ENCODE measurements at regions not wholly inside any gene's neighbourhood (a gene's known extent, or its start where the extent isn't known, plus 50 kb on each side); places are given as distances from the start of the nearest gene placed in this dataset.
A peak's percentile ranks its signal among the peaks of the same experiment; 100 is the strongest.

DNA sequence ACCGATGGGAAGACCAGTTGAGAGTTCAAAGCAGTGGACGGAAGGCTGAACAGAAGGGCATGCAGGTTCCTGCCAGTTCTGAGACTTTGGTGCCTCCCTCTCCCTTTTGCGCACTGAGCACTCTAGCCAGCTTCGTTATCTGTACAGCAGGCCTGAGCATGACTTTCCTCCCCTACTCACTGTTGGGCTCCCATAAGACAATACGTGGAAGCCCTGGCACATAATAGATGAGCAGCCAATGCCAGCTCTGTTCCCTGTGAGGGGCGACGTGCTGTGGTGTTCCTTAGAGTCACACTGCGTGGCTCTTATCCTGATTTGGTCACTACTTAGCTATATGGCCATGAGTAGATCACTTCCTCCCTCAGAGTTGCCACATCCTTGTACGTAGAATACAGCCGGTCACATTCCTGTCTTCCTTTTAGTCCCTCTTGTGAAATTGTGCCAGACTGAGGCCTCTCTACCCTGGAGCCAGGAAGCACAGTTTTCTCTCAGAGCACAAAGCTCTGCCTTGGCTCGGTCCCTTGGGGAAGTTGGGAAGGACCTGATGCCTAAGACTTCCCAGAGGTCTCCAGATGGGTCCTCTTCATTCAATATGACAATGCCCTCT, 160.4 kb upstream of the MAMLD1 start:
- H3K9me3 Mint-ChIP-seq, result no peaks in the 10 kb centered on the region
- POLR2A ChIA-PET, result no interaction called here

GRCh38 chrX:150203248-150203645, 159.9 kb upstream of the MAMLD1 start:
- Histone ChIP-seq H3K27ac (ENCODE audit: low read depth, low read length) (no peak overlapping the region), H3K4me1 (ENCODE audit: control insufficient read depth in 2 of 2, insufficient read depth in 2 of 2, low read length in 2 of 2) (no peaks in the 10 kb centered on the region), H3K27me3 (ENCODE audit: control insufficient read depth in 2 of 2, insufficient read depth in 2 of 2, low read length in 2 of 2) (no peaks in the 10 kb centered on the region), H3K36me3 (ENCODE audit: control insufficient read depth in 2 of 3, insufficient read depth in 3 of 3, low read length in 3 of 3) (no peaks in the 10 kb centered on the region), H3K4me3 (ENCODE audit: low read length) (no peak overlapping the region), H3K9me3 (ENCODE audit: control insufficient read depth in 2 of 3, low read length in 3 of 3) (no peaks in the 10 kb centered on the region)
- Mint-ChIP-seq H3K27ac (no peak overlapping the region), H3K36me3 (no peaks in the 10 kb centered on the region), H3K9me3 (no peaks in the 10 kb centered on the region), H3K4me3 (no peak overlapping the region), H3K4me1 (peaks cover 0 to 4% (median 0%) of the 10 kb centered on the region in 7 donors), H3K27me3 (peaks cover 0 to 7% (median 0%) of the 10 kb centered on the region in 5 donors)
- ATAC-seq (no peak), DNase-seq (no peak)
- intact Hi-C loops (cut with micrococcal nuclease), result loop anchor here in 1 of 2 donors (10.0 kb wide), 1 partner anchor 282 kb away; no protein-coding TSS in a partner anchor
- POLR2A ChIA-PET, result no interaction called here
- CTCF ChIA-PET, result no interaction called here

More for the DNA sequence above, 160.4 kb upstream of the MAMLD1 start:
- Mint-ChIP-seq H3K27me3 (peaks cover 0 to 7% (median 0%) of the 10 kb centered on the region in 5 donors), H3K27ac (no peak overlapping the region), H3K4me1 (peaks cover 0 to 4% (median 0%) of the 10 kb centered on the region in 7 donors), H3K36me3 (no peaks in the 10 kb centered on the region), H3K4me3 (no peak overlapping the region)
- Histone ChIP-seq H3K36me3 (ENCODE audit: control insufficient read depth in 2 of 3, insufficient read depth in 3 of 3, low read length in 3 of 3) (no peaks in the 10 kb centered on the region), H3K27me3 (ENCODE audit: control insufficient read depth in 2 of 2, insufficient read depth in 2 of 2, low read length in 2 of 2) (no peaks in the 10 kb centered on the region), H3K4me1 (ENCODE audit: control insufficient read depth in 2 of 2, insufficient read depth in 2 of 2, low read length in 2 of 2) (no peaks in the 10 kb centered on the region), H3K4me3 (ENCODE audit: low read length) (no peak overlapping the region), H3K9me3 (ENCODE audit: control insufficient read depth in 2 of 3, low read length in 3 of 3) (no peaks in the 10 kb centered on the region), H3K27ac (ENCODE audit: low read depth, low read length) (no peak overlapping the region)
- ATAC-seq, result peak; percentile 64
- CTCF ChIA-PET, result no interaction called here
- no peak for DNase-seq
- intact Hi-C loops (cut with micrococcal nuclease), result loop anchor here in 1 of 2 donors (10.0 kb wide), 1 partner anchor 282 kb away; no protein-coding TSS in a partner anchor

DNA sequence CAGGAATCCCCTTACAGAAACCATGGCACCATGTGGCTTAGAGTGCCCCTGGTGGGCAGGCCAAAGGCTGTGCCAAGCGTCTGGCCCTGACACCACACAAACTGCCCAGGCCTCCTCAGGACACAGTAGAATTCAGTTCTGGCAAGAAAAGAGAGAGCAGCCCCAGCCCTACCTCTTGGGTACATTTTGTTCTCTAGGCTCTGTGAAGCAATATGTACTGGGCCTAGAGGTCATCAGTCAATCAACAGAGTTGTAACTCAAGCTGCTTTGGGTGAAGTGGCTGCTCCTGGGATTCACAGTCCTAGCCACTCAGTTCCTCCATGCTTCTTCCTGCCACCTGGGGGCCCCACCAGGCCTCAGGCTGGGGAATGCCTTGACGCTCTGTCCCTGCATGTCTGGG, 158.1 kb upstream of the MAMLD1 start:
- no peak overlapping the region for H3K4me3 Mint-ChIP-seq
- CTCF ChIA-PET, result no interaction called here

DNA sequence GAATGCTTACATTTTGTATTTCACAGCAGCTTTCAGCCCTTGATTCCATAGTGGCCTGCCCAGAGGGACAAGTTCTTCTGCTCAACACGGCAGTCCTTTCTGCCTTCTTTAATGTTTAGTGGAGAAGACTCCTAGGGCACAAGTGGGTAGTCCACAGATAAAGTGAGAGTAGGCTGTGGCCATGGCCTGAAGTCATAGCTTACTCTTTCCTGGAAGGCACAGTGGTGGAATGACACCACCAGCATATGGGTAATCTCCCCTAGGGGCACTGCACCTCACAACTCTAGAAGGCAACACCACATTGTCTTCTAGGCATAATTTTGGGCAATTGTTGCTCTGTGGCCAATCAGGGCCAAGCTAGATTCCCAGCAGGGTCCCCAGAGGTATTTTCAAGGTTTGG, 155.4 kb upstream of the MAMLD1 start:
- CTCF ChIA-PET, result interaction anchor here (0.6 kb wide), 1 partner anchor 18 kb away, joined by 3 read pairs; no protein-coding TSS in a partner anchor
- Mint-ChIP-seq H3K27me3 (peaks cover 0 to 12% (median 5%) of the 10 kb centered on the region in 5 donors), H3K27ac (no peak overlapping the region), H3K36me3 (no peaks in the 10 kb centered on the region), H3K4me1 (no peaks in the 10 kb centered on the region), H3K4me3 (no peak overlapping the region), H3K9me3 (no peaks in the 10 kb centered on the region)
- Histone ChIP-seq H3K27ac (ENCODE audit: low read depth, low read length) (no peak overlapping the region), H3K4me3 (ENCODE audit: low read length) (no peak overlapping the region), H3K27me3 (ENCODE audit: control insufficient read depth in 2 of 2, insufficient read depth in 2 of 2, low read length in 2 of 2) (no peaks in the 10 kb centered on the region), H3K4me1 (ENCODE audit: control insufficient read depth in 2 of 2, insufficient read depth in 2 of 2, low read length in 2 of 2) (no peaks in the 10 kb centered on the region), H3K36me3 (ENCODE audit: control insufficient read depth in 2 of 3, insufficient read depth in 3 of 3, low read length in 3 of 3) (no peaks in the 10 kb centered on the region), H3K9me3 (ENCODE audit: control insufficient read depth in 2 of 3, low read length in 3 of 3) (no peaks in the 10 kb centered on the region)
- intact Hi-C loops (cut with micrococcal nuclease), result loop anchor here in 1 of 2 donors (10.0 kb wide), 1 partner anchor 277 kb away; no protein-coding TSS in a partner anchor
- POLR2A ChIA-PET, result no interaction called here
- no peak for DNase-seq
- ATAC-seq, result no peak

More for the DNA sequence above, 158.1 kb upstream of the MAMLD1 start:
- Histone ChIP-seq H3K4me1 (ENCODE audit: control insufficient read depth in 2 of 2, insufficient read depth in 2 of 2, low read length in 2 of 2) (no peaks in the 10 kb centered on the region), H3K9me3 (ENCODE audit: control insufficient read depth in 2 of 3, low read length in 3 of 3) (no peaks in the 10 kb centered on the region), H3K4me3 (ENCODE audit: low read length) (no peak overlapping the region), H3K27ac (ENCODE audit: low read depth, low read length) (no peak overlapping the region), H3K27me3 (ENCODE audit: control insufficient read depth in 2 of 2, insufficient read depth in 2 of 2, low read length in 2 of 2) (no peaks in the 10 kb centered on the region), H3K36me3 (ENCODE audit: control insufficient read depth in 2 of 3, insufficient read depth in 3 of 3, low read length in 3 of 3) (no peaks in the 10 kb centered on the region)
- POLR2A ChIA-PET, result no interaction called here
- DNase-seq, result no peak
- Mint-ChIP-seq H3K36me3 (no peaks in the 10 kb centered on the region), H3K4me1 (peaks cover 0 to 4% (median 0%) of the 10 kb centered on the region in 7 donors), H3K9me3 (no peaks in the 10 kb centered on the region), H3K27ac (no peak overlapping the region), H3K27me3 (peaks cover 0 to 8% (median 0%) of the 10 kb centered on the region in 5 donors)
- intact Hi-C loops (cut with micrococcal nuclease), result loop anchor here in 1 of 2 donors (10.0 kb wide), 1 partner anchor 280 kb away; no protein-coding TSS in a partner anchor
- ATAC-seq, result no peak

- CTCF ChIA-PET, result no interaction called here
- POLR2A ChIA-PET, result no interaction called here
Measured at GRCh38 chrX:150211988-150212387, 151.1 kb upstream of the MAMLD1 start.

DNA sequence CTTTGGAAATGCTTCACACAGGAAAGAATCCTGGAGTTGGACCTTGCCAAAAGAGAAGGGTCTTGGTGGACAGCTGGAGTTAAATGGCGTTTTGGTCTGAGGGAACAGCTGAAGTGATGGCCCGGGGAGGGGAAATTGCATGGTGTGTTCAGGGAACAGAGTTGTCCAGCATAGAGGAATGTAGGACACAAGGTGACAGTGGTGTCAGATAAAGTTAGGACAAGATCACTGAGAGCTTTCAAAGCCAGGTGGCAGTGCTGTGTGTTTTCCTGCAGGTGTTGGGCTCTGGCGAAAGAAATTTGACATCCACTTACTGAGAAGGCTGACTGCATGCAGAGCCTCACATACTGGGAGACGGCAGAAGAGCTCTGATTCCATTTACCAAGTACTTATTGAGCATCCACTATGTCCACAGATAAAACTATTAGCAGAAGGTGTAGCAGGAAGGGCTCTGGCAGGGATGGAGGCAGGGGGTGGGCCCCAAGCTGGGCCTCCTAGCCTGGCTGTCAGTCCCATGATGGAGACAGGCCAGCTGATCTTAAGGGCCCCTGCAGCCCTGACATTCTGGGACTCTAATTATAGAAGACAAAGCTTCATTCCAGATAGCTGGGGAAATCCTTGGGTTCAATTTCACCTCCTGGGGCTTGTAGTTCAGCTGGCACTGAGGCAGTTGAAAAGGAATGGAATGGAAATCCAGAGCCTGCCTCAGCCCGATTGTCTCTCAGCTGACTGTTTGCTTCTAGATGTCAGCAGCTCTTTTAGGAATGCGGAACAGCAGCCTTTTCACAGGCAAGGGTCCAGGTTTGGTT, 150.2 kb upstream of the MAMLD1 start:
- H3K36me3 ChIP-seq (ENCODE audit: control insufficient read depth in 2 of 3, insufficient read depth in 3 of 3, low read length in 3 of 3), result no peaks in the 10 kb centered on the region
- H3K27me3 ChIP-seq (ENCODE audit: control insufficient read depth in 2 of 2, insufficient read depth in 2 of 2, low read length in 2 of 2), result no peaks in the 10 kb centered on the region
- ATAC-seq (no peak), DNase-seq (no peak)
- CTCF ChIA-PET, result no interaction called here
- peaks cover 0 to 9% (median 5%) of the 10 kb centered on the region in 5 donors for H3K27me3 Mint-ChIP-seq
- intact Hi-C loops (cut with micrococcal nuclease), result no loop called here
- no peak overlapping the region for H3K27ac ChIP-seq (ENCODE audit: low read depth, low read length)
- H3K4me1 ChIP-seq (ENCODE audit: control insufficient read depth in 2 of 2, insufficient read depth in 2 of 2, low read length in 2 of 2), result no peaks in the 10 kb centered on the region
- no peaks in the 10 kb centered on the region for H3K9me3 ChIP-seq (ENCODE audit: control insufficient read depth in 2 of 3, low read length in 3 of 3)
- H3K4me3 Mint-ChIP-seq, result no peak overlapping the region
- peak overlapping the region in 1 of 9 donors; percentile 62 for H3K27ac Mint-ChIP-seq
- POLR2A ChIA-PET, result interaction anchor here (0.6 kb wide), 1 partner anchor 461 kb away, joined by 3 read pairs; no protein-coding TSS in a partner anchor
- H3K9me3 Mint-ChIP-seq, result no peaks in the 10 kb centered on the region
- H3K4me3 ChIP-seq (ENCODE audit: low read length), result no peak overlapping the region
- no peaks in the 10 kb centered on the region for H3K4me1 Mint-ChIP-seq
- no peaks in the 10 kb centered on the region for H3K36me3 Mint-ChIP-seq

More at GRCh38 chrX:150211988-150212387, 151.1 kb upstream of the MAMLD1 start:
- Histone ChIP-seq H3K27me3 (ENCODE audit: control insufficient read depth in 2 of 2, insufficient read depth in 2 of 2, low read length in 2 of 2) (no peaks in the 10 kb centered on the region), H3K27ac (ENCODE audit: low read depth, low read length) (no peak overlapping the region), H3K4me3 (ENCODE audit: low read length) (no peak overlapping the region), H3K36me3 (ENCODE audit: control insufficient read depth in 2 of 3, insufficient read depth in 3 of 3, low read length in 3 of 3) (no peaks in the 10 kb centered on the region), H3K4me1 (ENCODE audit: control insufficient read depth in 2 of 2, insufficient read depth in 2 of 2, low read length in 2 of 2) (no peaks in the 10 kb centered on the region), H3K9me3 (ENCODE audit: control insufficient read depth in 2 of 3, low read length in 3 of 3) (no peaks in the 10 kb centered on the region)
- no peak for ATAC-seq
- intact Hi-C loops (cut with micrococcal nuclease), result no loop called here
- Mint-ChIP-seq H3K9me3 (no peaks in the 10 kb centered on the region), H3K4me1 (no peaks in the 10 kb centered on the region), H3K36me3 (no peaks in the 10 kb centered on the region), H3K27ac (no peak overlapping the region), H3K4me3 (no peak overlapping the region), H3K27me3 (peaks cover 0 to 9% (median 5%) of the 10 kb centered on the region in 5 donors)
- DNase-seq, result no peak
